Kidney capillary endothelial cell (primary cell): ENCODE measurements at regions not wholly inside any gene's neighbourhood (a gene's known extent, or its start where the extent isn't known, plus 50 kb on each side); places are given as distances from the start of the nearest gene placed in this dataset.
"Not testable (repeated sequence)": the region's sequence is repeated elsewhere in the genome, so short reads cannot be mapped to it uniquely, and the experiment has no call there.

Source experiments
- DNase-seq: peaks from one replicate; pipeline ENCODE4 v3.0.0-alpha.2; 2018; ENCODE audit warnings: low spot score

- DNase-seq, result no peak
These were observed 1128.2 kb downstream of the PLA2G4A start for GRCh38 chr1:187956975-187957374.

DNA sequence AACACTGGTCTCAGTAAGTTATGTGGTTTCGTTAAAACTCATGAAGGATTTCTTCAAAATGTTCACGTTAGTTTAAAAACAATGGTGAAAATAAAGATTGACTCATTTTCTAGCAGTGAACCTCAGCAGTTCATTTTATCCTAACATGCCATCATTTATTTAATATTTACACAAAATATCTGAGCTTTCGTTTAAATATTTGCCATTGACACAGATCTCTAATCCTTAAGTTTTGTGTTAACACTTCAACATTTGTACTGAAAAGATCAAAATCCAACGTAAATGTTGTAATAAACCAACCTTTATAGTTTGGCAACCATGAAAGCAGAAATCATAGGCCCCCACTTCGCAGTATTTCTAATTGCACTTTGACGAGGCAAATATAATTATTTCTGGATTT is 1129.5 kb downstream of the PLA2G4A start:
- no peak for DNase-seq

DNA sequence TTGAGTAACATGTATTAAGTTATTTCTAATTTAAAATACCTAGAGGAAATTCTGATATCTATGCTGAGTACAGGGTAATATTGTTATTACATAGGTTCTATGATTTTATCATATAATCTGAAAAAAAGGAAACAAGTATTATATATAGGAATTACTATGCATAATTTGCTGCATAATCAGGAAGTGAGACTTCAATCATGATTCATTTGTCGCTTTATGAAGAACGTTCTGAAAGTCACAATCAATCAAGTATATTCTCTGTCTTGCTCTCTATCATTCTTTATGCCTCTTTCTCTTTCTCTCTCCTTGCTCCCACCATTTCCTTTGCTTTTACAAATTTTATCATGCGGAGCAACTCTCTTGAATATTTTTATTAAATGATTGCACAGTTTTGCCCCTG is 1130.3 kb downstream of the PLA2G4A start:
- DNase-seq, result no peak

DNA sequence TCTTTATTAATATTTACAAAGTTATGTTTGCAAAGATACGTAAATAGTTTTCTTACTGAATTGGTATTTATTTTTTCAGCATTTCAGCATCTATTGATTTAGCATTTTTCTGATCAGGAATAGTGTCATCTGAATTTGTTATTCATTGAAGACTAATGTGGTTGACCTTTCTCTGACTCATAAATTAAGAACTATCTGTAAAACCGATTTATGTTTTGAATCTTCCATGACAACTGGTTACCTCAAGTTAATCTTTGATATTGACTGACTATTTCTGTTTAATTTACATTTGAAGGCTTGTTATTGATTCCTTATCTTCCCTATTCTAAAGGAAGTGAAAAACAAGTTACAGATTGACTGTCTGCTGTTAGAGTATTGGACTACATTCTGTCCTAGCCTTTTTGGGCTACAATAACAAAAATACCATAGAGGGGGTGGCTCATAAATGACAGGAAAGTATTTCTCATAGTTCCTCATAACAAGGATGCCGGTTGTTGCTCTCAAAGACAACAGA is 1131.4 kb downstream of the PLA2G4A start:
- DNase-seq, result no peak

DNA sequence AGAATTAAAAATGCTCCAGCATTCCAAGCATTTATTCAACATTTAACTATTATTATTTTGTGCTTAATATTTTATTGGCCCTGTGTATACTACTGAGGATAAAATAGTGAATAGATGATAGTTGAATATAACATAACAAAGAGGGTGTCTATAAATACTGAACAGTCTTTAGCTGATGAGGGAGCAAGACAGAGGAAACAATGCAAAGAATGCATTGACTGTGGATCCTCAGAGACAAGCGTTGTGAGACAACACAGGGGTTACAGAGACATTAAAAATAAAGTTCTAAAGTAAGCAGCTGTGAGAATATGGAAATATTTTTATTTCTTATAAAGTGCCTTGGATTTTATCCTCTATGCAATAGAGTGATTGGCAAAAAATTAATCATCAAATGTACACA is 1133.1 kb downstream of the PLA2G4A start:
- DNase-seq, result no peak

DNA sequence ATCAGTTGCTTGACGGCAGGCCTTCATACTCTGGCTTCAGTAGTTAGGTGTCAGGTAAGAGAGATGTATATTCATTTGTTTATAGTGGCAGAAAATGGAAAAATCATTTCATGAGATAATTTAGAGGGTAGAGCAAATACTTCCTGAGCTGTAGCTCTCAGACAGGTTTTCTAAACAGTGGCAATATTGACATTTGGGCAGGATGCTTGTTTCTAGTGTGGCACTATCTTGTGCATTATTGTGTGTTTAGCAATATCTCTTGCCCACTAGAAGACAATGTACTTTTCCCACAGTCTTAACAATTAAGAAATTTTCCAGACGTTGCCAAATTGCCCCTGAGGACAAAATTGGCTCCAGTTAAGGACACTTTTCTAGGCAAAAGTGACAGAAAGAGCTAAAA is 1143.1 kb downstream of the PLA2G4A start:
- no peak for DNase-seq

DNA sequence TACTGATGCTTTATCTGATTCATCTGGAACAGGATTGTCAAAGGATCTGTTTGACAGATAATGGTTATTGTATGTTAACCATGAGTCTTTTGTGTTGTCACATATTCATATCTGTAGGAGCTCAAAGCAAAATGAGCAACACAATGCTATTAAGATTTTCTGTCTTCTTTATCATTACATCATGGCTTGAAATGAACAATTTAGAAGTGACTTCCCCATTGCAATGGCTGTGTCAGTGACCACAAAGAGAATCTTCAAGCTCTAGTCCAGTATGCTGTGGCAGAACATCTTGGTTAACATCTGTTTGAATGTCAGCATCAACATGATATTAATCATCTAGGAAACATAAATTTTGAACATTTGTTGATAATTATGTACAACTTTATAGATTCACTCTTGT is 1148.5 kb downstream of the PLA2G4A start:
- no peak for DNase-seq

DNA sequence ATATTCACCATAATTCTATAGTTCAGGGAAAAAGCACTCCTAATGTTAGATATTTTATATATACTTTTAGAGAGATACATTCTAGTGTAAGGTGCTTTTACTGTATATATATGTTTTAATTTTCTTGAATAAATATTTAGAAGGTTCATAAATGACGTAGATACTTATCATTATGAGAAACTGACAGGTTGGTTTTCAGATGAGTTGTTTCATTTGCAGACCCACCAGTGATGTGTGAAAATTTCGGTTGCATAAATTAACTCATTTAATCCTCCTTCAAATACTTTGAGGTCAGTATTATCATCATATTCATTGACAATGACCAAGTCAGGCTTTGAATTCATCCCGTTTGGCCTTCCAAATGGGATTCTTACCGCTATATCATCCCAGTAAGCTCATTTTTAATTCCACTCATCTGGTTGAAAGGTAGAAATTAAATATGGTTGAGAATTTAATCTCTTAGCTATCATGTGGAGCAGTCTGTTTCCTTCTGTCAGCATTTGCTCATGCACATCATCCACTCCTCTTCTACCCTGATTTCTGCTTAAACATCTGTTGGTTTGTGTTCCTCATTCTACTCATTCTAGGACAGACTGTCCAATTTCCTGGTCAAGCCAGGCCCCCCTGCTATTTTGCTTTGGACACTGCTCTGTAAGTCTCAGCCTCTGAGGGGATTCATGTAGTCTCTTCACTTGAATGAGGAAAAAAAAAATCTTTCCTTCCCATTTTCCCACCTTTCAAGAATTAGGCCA is 1156.6 kb downstream of the PLA2G4A start:
- DNase-seq, result no peak

DNA sequence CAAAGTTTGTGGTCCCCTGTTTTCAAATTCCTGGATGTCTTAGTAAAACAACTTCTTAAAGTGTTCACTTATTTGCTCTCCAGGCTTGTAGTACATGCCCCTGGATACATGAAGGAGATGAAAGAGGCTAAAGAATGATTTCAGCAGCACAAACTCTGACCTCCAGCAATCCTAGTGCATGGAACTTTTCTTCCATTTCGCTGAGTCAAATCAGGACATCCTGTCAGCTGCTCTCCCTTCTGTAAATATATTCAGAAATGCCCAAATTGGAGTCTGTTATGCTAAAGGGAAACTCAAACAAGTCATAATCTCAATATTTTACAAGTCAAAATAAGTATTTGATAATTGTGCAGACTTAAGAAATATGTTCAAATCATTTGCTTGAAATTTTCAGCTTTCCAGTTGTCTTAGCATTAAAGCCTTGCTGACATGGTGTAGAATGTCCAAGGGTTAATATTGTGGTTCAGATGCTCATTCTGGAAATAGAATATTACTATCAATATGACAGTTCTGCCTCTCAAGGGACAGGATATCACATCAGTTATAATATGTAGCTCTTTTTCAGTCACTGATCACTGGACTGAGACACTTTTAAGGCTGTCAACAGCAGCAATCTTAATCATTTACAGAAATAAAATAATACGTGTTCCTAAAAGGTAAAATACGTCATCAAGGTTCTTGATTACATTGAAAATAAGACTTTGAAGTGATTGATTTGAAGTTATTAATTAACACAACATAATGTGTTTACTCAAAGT is 1157.3 kb downstream of the PLA2G4A start:
- no peak for DNase-seq

DNA sequence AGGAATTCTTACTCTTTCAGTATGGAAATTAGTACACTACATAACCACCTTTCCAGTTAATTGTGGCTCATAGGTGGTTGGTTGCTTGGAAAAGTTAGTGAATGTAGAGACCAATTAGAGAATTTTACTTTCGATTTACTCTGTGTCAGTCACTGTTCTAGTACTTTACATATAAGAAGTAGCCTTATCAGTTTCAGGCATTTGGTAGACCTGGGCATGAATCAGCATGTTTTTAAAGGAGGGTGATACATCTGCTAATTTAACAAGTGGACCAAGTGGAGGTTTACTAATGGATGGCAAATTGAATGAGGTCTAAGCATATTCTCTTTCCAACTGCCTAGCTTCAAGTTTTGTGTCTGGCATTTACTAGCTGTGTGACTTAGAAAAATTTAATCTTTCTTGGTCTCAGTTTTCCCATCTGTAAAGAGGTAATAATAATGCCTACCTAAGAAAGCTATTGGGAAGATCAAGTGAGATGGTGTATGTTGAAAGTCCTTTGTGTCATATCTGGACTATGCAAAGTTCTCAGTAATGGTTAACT is 1158.6 kb downstream of the PLA2G4A start:
- DNase-seq, result no peak

DNA sequence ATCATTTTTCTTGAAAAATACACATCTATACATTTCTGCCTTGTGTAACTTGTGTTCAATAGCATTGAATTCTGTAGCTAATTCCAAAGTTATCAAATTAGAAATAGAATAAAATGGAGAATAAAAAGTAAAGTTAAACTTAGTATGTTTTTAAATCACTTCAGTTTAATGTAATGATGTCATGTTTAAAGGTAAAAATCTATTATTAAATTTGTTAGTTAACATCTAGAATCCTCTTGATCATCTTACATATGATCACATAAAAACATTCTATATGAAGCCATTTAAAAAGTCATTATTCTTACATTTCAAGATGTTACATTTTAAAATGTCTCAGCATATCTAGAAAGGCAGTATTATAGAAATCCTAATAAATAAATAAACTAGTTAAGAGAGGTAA is 1163.2 kb downstream of the PLA2G4A start:
- no peak for DNase-seq

GRCh38 chr1:187996780-187997179 is 1168.0 kb downstream of the PLA2G4A start:
- no peak for DNase-seq

GRCh38 chr1:187999973-188000372 is 1171.2 kb downstream of the PLA2G4A start:
- no peak for DNase-seq

DNA sequence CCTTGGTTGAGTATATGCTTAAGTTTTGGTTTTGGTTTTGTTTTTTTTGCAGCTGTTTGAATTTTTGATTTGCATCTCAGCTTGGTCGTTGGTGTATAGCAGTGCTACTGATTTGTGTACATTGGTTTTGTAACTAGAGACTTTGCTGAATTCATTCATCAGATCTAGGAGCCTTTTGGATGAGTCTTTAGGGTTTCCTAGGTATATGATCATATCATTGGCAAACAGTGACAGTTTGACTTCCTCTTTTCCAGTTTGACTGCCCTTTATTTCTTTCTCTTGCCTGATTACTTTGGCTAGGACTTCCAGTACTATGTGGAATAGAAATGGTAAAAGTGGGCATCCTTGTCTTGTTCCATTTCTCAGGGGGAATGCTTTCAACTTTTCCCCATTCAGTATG is 1174.9 kb downstream of the PLA2G4A start:
- not testable (repeated sequence) for DNase-seq

DNA sequence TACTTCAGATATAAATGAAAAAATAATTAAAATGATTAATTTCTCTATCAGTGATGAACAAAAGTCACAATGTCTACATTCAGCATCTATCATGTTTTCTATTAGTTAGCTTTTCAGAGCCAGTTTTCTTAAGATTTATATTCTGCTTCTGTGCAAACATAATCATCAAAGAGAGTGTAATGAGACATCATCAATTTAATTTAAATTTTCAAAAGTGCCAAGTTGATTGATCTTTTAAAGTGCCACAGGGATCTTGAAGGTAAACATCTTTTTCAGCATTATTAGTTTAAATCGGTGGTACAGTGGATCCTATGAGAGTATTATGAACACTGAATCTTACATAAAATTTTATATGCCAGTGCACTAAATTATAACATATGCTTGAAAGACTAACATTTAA is 1176.1 kb downstream of the PLA2G4A start:
- no peak for DNase-seq

- DNase-seq, result no peak
These were observed 1177.6 kb downstream of the PLA2G4A start for GRCh38 chr1:188006354-188006753.

DNA sequence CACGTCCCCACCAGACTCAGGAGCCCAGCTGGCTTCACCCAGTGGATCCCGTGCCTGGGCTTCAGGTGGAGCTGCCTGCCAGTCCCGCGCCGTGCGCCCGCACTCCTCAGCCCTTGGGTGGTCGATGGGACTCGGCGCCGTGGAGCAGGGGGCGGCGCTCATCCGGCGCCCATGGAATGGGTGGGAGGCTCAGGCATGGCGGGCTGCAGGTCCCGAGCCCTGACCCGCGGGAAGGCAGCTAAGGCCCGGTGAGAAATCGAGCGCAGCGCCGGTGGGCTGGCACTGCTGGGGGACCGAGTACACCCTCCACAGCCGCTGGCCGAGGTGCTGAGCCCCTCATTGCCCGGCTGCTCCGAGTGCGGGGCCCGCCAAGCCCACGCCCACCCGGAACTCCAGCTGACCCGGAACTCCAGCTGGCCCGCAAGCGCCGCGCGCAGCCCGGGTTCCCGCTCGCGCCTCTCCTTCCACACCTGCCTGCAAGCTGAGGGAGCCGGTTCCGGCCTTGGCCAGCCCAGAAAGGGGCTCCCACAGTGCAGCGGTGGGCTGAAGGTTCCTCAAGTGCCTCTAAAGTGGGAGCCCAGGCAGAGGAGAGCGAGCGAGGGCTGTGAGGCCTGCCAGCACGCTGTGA is 1184.6 kb downstream of the PLA2G4A start:
- not testable (repeated sequence) for DNase-seq

DNA sequence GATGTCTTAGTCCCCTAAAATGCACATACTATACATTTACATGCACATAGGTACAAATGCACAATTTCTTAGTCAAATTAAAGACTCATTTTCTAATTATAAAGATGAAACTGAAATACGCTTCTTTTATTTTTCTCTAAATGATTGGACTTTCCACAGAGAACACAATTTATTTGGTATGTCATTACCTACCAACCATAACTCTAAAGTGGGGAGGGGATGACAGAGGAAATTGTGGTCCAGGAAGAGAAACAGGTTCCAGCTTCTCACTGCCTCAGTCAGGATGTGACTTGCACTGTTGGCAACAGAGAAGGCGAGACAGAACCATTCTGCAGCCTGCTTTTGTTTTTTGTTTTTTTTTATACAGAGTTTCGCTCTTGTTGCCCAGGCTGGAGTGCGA is 1189.2 kb downstream of the PLA2G4A start:
- no peak for DNase-seq

GRCh38 chr1:188022661-188023060 is 1193.9 kb downstream of the PLA2G4A start:
- no peak for DNase-seq

GRCh38 chr1:188023206-188023605 is 1194.5 kb downstream of the PLA2G4A start:
- no peak for DNase-seq

- peak; percentile 93 for DNase-seq
These were observed 1198.9 kb downstream of the PLA2G4A start for GRCh38 chr1:188027613-188028012.

- DNase-seq, result not testable (repeated sequence)
These were observed 1208.8 kb downstream of the PLA2G4A start for GRCh38 chr1:188037572-188037971.
